Activated CD8-positive, alpha-beta T cell treated with anti-CD3 and anti-CD28 coated beads, Interleukin-2, amount 10 ng/mL, durations not matched to agents 7 days and 5 days (primary cell): ENCODE measurements at regions not wholly inside any gene's neighbourhood (a gene's known extent, or its start where the extent isn't known, plus 50 kb on each side); places are given as distances from the start of the nearest gene placed in this dataset.

Experiments used
- ATAC-seq: fragments of 150-1000 bp; cut with Tn5 transposase; one replicate; pipeline ENCODE4 v1.10.0; 2021; ENCODE audit warnings: moderate library complexity
- CTCF ChIA-PET: fragments of 350-600 bp; sonication (Branson Sonifier 250); formaldehyde crosslinking; loops from one replicate; lab custom pipeline; 2021; ENCODE audit warnings: antibody characterized with exemption; lab: Charles Lee
- POLR2A ChIA-PET: fragments of 350-600 bp; sonication (Branson Sonifier 250); formaldehyde crosslinking; loops from one replicate; lab custom pipeline; 2021; ENCODE audit warnings: antibody characterized with exemption; lab: Charles Lee
- DNase-seq: peaks from one replicate; pipeline ENCODE4 v3.0.0-alpha.2; 2020
- H3K27ac Mint-ChIP-seq: one replicate; pipeline ENCODE4 v1.8.0; 2021; ENCODE audit warnings: mild to moderate bottlenecking, mixed read lengths
- H3K27me3 Mint-ChIP-seq: one replicate; pipeline ENCODE4 v1.8.0; 2021; ENCODE audit warnings: low read depth, mixed read lengths
- H3K36me3 Mint-ChIP-seq: one replicate; pipeline ENCODE4 v1.8.0; 2021; ENCODE audit warnings: low read depth, mixed read lengths
- H3K4me1 Mint-ChIP-seq: one replicate; pipeline ENCODE4 v1.8.0; 2021; ENCODE audit warnings: low read depth, mixed read lengths
- H3K4me3 Mint-ChIP-seq: one replicate; pipeline ENCODE4 v1.8.0; 2021; ENCODE audit warnings: mild to moderate bottlenecking, mixed read lengths
- H3K9me3 Mint-ChIP-seq: one replicate; pipeline ENCODE4 v1.8.0; 2022; ENCODE audit warnings: mixed read lengths; ENCODE audit not compliant: insufficient read depth

DNA sequence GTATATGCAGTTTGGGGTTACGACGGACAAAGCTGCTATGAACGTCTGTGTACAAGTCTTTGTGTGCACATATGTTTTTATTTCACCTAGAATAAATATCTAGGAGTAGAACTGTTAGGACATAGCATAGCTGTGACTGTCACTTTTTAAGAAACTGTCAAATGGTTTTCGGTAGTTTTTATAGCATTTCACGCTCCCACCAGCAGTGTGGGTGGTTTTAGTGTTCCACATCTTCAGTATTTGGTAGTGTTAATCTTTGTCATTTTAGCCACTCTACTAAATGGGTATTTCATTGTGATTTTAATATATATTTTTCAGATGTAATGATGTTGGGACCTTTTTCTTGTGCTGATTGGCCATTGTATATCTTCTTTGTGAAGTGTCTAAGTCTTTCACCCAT lies 109.1 kb upstream of the BCAT1 start:
- POLR2A ChIA-PET = no interaction called here
- ATAC-seq (no peak), DNase-seq (no peak)
- peaks cover 24% of the 10 kb centered on the region for H3K36me3 Mint-ChIP-seq
- no peak overlapping the region for H3K27ac Mint-ChIP-seq
- H3K4me3 Mint-ChIP-seq = peak overlapping the region; percentile 13
- CTCF ChIA-PET = interaction anchor here (0.9 kb wide), 1 partner anchor 66 kb away, joined by 3 read pairs; no protein-coding TSS in a partner anchor
- H3K27me3 Mint-ChIP-seq = no peaks in the 10 kb centered on the region
- H3K9me3 Mint-ChIP-seq = no peaks in the 10 kb centered on the region
- H3K4me1 Mint-ChIP-seq = peaks cover 39% of the 10 kb centered on the region

DNA sequence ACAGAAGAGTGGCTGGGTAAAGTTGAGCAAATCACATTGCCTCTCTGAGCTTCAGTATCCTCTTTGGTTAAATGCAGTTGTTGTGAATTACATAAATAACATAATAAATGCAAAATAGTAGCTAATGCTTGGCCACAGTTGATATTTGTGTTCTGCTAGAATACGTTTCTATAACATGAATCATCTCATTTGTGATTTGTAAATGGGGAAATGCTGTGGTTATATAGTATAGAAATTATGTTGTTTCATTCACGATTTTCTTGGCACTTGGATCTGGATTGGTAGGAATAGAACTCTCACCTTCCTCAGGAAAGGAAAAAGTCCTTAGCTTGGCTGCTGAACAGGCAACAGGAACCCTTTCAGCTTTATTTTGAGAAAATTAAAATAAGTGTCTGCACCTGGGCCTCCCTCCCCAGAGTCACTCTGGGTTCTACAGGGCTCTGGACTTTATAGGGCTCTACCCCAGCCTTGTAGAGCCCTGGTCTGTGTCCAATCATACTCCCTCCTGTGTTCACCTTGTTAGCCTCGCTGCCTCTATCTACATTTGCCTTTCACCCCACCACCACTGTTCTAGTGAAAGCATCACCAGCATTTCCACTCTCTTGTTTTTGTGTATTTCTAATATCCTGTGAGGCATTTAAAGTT lies 107.7 kb upstream of the BCAT1 start:
- Mint-ChIP-seq H3K9me3 (no peaks in the 10 kb centered on the region), H3K4me1 (peaks cover 41% of the 10 kb centered on the region), H3K4me3 (peak overlapping the region; percentile 81), H3K27me3 (no peaks in the 10 kb centered on the region), H3K27ac (peak overlapping the region; percentile 26), H3K36me3 (peaks cover 14% of the 10 kb centered on the region)
- ChIA-PET CTCF (interaction anchor here (0.5 to 1.2 kb wide), 3 partner anchors 62 to 77 kb away, joined by 3 to 4 read pairs (median 4); no protein-coding TSS in a partner anchor), POLR2A (no interaction called here)
- no peak for ATAC-seq
- no peak for DNase-seq

DNA sequence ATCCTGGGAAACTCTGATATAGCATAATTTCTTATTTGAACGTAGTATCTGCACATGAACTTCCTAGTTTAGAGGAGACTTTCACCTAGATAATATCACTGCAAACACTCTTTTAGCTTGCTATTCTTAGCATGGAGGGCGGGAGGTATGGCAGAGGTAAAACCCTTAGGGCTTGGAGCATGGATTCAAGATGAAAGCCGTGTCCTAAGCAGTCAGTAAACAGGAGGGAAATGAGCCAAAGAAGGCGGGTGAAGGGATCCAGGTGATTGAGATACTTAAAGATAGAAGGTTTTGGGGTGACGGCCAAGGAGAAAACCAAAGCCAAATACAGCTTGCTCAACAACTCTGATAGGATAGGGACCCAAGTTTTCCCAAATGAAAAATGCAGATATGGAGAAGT lies 107.1 kb upstream of the BCAT1 start:
- CTCF ChIA-PET = interaction anchor here (1.0 to 1.2 kb wide), 3 partner anchors 63 to 331 kb away, joined by 3 to 4 read pairs (median 4); no protein-coding TSS in a partner anchor
- H3K27ac Mint-ChIP-seq = peak overlapping the region; percentile 70
- POLR2A ChIA-PET = no interaction called here
- peaks cover 47% of the 10 kb centered on the region for H3K4me1 Mint-ChIP-seq
- H3K27me3 Mint-ChIP-seq = no peaks in the 10 kb centered on the region
- ATAC-seq (no peak), DNase-seq (no peak)
- peak overlapping the region; percentile 81 for H3K4me3 Mint-ChIP-seq
- H3K9me3 Mint-ChIP-seq = no peaks in the 10 kb centered on the region
- H3K36me3 Mint-ChIP-seq = peaks cover 15% of the 10 kb centered on the region

DNA sequence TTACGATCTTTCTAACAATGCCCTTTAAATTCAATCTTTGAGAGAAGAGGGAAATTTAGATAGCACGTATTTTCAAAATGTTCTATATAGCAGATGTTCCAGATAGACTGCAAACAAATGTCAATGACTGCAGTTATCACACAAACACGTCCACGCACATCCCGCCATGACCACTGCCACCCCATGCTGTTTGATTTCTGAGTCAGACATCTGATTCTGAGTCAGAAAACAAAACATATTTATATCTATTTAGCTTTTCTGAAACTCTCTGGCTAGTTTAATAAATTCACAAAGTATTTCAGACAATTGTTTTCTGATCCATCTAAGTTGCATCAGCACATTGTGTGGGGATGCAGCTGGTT lies 105.9 kb upstream of the BCAT1 start:
- CTCF ChIA-PET = interaction anchor here (1.1 to 1.7 kb wide), 3 partner anchors 63 to 100 kb away, joined by 3 to 6 read pairs (median 3); no protein-coding TSS in a partner anchor
- Mint-ChIP-seq H3K27ac (peak overlapping the region; percentile 85), H3K4me1 (peaks cover 50% of the 10 kb centered on the region), H3K9me3 (no peaks in the 10 kb centered on the region), H3K36me3 (peaks cover 17% of the 10 kb centered on the region), H3K4me3 (peak overlapping the region; percentile 81), H3K27me3 (no peaks in the 10 kb centered on the region)
- DNase-seq = peak; percentile 76
- peak; percentile 19 for ATAC-seq
- POLR2A ChIA-PET = interaction anchor here (0.9 to 1.0 kb wide), 2 partner anchors 36 to 323 kb away, joined by 3 read pairs; no protein-coding TSS in a partner anchor

DNA sequence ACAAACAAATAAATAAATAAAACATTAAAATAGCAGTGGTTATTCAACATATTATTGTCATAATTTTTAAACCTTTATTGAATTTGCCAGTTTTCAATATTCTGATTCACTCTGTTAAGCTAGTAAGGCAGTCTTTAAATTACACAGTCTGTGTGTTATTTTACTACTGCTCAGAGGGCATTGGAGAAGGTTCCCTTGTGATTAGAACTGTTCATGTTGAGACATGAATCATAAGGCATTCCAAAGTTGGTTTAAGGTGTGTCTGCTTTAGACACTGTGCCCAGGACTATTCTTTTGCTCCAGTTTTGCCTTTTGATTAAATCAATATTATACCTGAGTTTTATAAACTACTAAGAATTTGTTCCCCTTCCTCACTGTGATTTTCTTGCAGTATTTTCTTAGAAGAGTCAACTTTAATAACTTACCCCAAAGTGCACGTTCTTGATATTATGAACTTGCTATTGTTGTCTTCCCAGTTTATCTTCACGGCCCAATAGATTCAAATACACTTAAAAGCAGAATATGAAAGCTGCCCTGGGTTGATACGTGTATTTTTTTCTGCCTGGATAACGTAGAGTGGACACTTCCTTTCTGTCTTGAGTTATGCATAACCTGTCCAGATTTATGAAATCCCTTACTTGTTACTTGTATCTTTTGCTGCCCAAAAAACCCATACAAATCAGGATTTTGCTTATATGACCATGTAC lies 105.3 kb upstream of the BCAT1 start:
- DNase-seq (no peak), ATAC-seq (no peak)
- CTCF ChIA-PET = interaction anchor here (1.1 to 1.7 kb wide), 5 partner anchors 62 to 187 kb away, joined by 3 to 6 read pairs (median 3); no protein-coding TSS in a partner anchor
- Mint-ChIP-seq H3K9me3 (no peaks in the 10 kb centered on the region), H3K4me1 (peaks cover 50% of the 10 kb centered on the region), H3K27ac (peak overlapping the region; percentile 85), H3K27me3 (no peaks in the 10 kb centered on the region), H3K4me3 (peak overlapping the region; percentile 81), H3K36me3 (peaks cover 17% of the 10 kb centered on the region)
- POLR2A ChIA-PET = interaction anchor here (1.0 kb wide), 1 partner anchor 35 kb away, joined by 3 read pairs; no protein-coding TSS in a partner anchor

DNA sequence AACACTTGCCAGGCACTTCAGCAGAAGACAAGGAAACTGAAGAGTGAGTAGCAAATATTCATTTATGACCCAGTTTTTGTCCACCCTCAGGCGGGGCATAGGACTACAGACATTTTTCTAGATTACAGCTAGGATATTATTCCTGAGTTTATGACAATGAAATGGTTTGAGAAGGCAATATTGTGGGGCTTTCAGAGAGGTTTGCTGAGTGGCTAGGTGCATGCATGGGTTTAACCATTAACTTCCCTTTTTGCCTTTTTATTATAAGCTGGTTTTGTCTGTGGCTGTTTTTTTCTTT lies 104.0 kb upstream of the BCAT1 start:
- Mint-ChIP-seq H3K4me3 (peak overlapping the region; percentile 98), H3K4me1 (peaks cover 41% of the 10 kb centered on the region), H3K9me3 (peaks cover 2% of the 10 kb centered on the region), H3K36me3 (peaks cover 14% of the 10 kb centered on the region), H3K27me3 (no peaks in the 10 kb centered on the region), H3K27ac (peak overlapping the region; percentile 93)
- CTCF ChIA-PET = interaction anchor here (0.8 to 3.7 kb wide), 7 partner anchors 9 to 335 kb away, joined by 3 to 28 read pairs (median 5); no protein-coding TSS in a partner anchor
- peak; percentile 36 for DNase-seq
- POLR2A ChIA-PET = interaction anchor here (0.6 to 2.5 kb wide), 10 partner anchors 14 to 1719 kb away, joined by 3 to 11 read pairs (median 4); partner anchors contain the start of gene BCAT1
- no peak for ATAC-seq

DNA sequence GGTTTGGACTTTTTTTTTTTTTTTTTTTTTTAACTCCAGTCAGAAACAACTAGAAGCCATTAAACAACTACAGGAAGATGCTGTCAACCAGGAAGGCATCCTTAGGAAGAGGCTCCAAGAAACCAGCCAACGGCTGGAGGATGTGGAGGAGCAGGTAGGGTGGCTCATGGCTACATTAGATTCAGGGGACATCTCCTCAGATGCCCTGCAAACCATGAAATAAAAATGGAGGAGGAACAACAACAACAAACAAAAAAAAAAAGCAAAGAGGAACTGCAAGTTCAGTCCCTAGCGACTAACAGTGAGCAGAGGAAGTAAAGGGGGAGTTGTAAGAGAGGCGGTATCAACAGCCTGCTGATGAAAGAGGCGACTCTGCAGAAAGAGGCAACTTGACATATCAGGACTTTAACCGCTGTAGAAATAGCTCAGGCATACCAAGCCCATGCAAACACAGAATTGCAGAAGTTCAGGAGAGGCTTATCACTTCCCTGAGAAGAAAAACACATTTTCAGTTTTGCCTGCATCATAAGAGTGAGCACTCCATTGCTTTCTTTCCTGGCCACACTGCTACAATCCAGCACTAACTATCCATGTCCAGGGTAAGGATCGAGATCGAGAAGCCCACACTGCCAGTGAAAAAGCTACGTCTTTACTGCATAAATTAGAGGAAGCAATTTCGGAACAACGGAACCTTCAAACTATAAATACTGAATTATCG lies 103.5 kb upstream of the BCAT1 start:
- DNase-seq = peak; percentile 70
- peak overlapping the region; percentile 93 for H3K27ac Mint-ChIP-seq
- peaks cover 6% of the 10 kb centered on the region for H3K9me3 Mint-ChIP-seq
- ATAC-seq = peak; percentile 81
- ChIA-PET POLR2A (interaction anchor here (0.6 to 2.5 kb wide), 12 partner anchors 10 to 1719 kb away, joined by 3 to 11 read pairs (median 4); partner anchors contain the start of gene BCAT1), CTCF (interaction anchor here (1.0 to 3.7 kb wide), 10 partner anchors 9 to 335 kb away, joined by 3 to 28 read pairs (median 5); no protein-coding TSS in a partner anchor)
- no peaks in the 10 kb centered on the region for H3K27me3 Mint-ChIP-seq
- H3K4me3 Mint-ChIP-seq = peak overlapping the region; percentile 98
- peaks cover 37% of the 10 kb centered on the region for H3K4me1 Mint-ChIP-seq
- H3K36me3 Mint-ChIP-seq = peaks cover 17% of the 10 kb centered on the region

DNA sequence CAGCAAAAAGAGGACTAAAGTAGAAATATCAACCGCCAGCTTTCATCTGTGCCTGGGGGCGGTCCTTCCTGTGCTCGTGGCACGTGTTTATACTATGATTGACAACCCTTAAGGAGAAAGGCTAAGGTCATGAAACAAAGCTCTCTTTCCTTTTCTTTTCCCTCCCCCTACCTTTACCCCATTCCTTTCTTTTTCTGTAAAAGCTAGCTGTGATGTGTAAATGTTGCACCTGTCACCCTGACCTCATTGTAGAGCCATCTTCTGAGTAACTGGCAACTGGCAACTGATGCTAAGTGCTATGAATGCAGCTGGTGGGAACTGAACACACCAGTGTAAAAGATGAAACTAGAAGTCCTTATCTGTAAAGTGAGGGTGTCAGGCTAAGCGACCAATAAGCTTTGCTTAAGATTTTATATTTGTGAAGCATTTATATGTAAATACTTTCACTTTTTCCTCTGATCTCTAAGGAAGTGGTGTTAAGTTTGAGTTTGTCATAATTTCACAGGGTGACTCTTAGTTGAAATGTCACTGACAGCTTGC lies 102.8 kb upstream of the BCAT1 start:
- Mint-ChIP-seq H3K4me1 (peaks cover 34% of the 10 kb centered on the region), H3K27ac (peak overlapping the region; percentile 93)

DNA sequence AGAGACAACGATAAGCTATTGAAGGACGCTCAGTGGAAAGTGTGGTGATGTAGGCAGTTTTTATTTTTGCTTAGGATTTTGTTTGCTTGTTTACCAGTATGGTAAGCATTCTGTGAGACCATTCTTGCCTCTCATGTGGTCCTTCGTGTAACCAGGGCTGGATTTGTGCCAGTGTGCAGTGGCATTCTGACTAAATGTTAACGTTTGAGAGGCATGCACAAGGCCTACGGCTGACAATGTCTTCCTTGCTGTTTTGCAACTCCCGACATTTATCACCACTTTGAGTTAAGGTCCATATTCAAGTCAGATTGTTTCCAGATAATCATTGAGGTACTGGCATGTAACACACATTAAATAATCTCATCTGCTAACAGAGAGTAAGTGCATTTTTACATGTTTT lies 102.3 kb upstream of the BCAT1 start:
- peak overlapping the region; percentile 98 for H3K4me3 Mint-ChIP-seq

More for the DNA sequence above, 102.8 kb upstream of the BCAT1 start:
- Mint-ChIP-seq H3K36me3 (peaks cover 20% of the 10 kb centered on the region), H3K27me3 (no peaks in the 10 kb centered on the region), H3K4me3 (peak overlapping the region; percentile 98), H3K9me3 (peaks cover 10% of the 10 kb centered on the region)
- DNase-seq (peak; percentile 73), ATAC-seq (peak; percentile 77)
- POLR2A ChIA-PET = interaction anchor here (0.6 to 2.5 kb wide), 11 partner anchors 9 to 150 kb away, joined by 3 to 11 read pairs (median 4); partner anchors contain the start of gene BCAT1
- CTCF ChIA-PET = interaction anchor here (1.1 to 3.7 kb wide), 8 partner anchors 10 to 336 kb away, joined by 3 to 28 read pairs (median 5); no protein-coding TSS in a partner anchor

DNA sequence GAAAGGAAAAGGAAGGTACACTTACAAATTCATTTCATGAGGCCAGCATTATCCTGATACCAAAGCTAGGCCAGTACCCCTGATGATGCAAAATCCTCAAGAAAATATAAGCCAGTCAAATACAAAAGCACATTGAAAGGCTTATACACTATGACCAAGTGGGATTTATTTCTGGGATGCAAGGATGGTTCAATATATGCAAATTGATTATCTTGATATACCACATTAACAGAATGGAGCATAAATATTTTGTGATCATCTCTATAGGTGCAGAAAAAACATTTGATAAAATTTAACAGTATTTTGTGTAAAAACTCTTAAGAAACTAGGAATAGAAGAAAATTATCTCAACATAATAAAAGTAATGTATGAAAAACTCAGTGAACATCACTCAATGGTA lies 97.0 kb upstream of the BCAT1 start:
- no peak for DNase-seq
- CTCF ChIA-PET = no interaction called here
- Mint-ChIP-seq H3K27ac (no peak overlapping the region), H3K4me1 (peaks cover 10% of the 10 kb centered on the region), H3K9me3 (peaks cover 23% of the 10 kb centered on the region), H3K27me3 (peaks cover 5% of the 10 kb centered on the region), H3K36me3 (peaks cover 10% of the 10 kb centered on the region), H3K4me3 (no peak overlapping the region)
- POLR2A ChIA-PET = no interaction called here
- no peak for ATAC-seq

More for the DNA sequence above, 102.3 kb upstream of the BCAT1 start:
- Mint-ChIP-seq H3K9me3 (peaks cover 15% of the 10 kb centered on the region), H3K36me3 (peaks cover 19% of the 10 kb centered on the region), H3K27me3 (no peaks in the 10 kb centered on the region), H3K27ac (peak overlapping the region; percentile 93), H3K4me1 (peaks cover 28% of the 10 kb centered on the region)
- DNase-seq = peak; percentile 27
- ChIA-PET CTCF (interaction anchor here (1.1 to 3.7 kb wide), 8 partner anchors 11 to 336 kb away, joined by 3 to 28 read pairs (median 5); no protein-coding TSS in a partner anchor), POLR2A (interaction anchor here (0.6 to 2.5 kb wide), 9 partner anchors 9 to 103 kb away, joined by 3 to 11 read pairs (median 4); partner anchors contain the start of gene BCAT1)
- ATAC-seq = no peak
